NCI-H748 (cell line): ENCODE measurements at regions not wholly inside any gene's neighbourhood (a gene's known extent, or its start where the extent isn't known, plus 50 kb on each side); places are given as distances from the start of the nearest gene placed in this dataset.

Experiments used
- DNase-seq: peaks from one replicate; lab custom pipeline; 2025; ENCODE audit not compliant: unreplicated experiment; lab: John Stamatoyannopoulos, UW

DNA sequence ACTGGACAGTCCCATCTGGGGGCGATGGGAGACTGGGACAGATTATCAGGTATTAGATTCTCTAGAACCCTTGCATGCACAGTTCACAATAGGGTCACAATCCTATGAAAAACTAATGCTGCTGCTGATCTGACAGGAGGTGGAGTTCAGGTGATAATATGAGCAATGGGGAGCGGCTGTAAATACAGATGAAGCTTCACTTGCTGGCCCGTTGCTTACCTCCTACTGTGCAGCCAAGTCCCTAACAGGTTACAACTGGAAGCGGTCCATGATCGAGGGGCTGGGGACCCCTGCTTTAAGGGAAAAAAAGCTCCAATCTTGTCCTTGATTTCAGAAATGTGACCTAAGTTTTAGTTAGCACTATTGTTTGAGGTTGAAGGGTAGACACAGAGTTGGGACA, 175.2 kb downstream of the ZNF330 start:
- DNase-seq = no peak

DNA sequence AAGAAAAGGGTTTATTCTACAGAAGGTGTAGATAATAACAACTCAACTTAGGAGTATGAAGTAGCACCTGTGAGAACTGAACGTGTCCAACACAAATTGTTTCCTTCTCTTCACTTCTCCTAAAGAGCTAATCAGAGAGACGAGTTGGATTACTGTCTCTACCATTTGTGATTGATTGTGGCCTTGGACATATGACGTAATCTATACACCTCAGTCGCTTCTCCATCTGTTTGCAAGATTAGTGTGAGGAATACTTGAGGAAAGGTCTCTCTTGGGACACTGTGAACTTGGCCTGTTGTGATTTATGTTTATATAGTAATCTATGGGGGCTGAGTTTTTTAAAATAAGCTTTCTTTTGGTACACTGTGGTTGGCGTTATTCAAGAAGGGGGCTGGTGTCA, 182.0 kb downstream of the ZNF330 start:
- DNase-seq = no peak

DNA sequence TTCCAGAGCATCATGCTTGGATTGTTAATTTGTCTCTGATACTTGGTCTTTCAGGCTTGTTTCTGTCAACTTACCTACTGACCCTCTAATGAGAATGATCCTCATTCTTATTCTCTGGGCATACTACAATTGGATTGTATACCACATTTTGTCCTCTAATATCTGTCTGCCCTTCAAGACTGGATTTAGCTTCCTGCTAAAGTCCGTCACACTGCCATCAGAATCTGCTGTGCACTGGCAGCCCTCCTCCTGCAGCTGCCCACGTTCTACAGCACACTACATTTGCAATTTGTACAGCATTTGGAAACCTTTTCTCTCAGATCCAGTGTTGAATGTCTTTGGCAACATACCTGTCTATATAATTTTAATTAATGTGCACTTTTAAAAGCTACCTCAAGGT, 183.1 kb downstream of the ZNF330 start:
- DNase-seq = no peak

DNA sequence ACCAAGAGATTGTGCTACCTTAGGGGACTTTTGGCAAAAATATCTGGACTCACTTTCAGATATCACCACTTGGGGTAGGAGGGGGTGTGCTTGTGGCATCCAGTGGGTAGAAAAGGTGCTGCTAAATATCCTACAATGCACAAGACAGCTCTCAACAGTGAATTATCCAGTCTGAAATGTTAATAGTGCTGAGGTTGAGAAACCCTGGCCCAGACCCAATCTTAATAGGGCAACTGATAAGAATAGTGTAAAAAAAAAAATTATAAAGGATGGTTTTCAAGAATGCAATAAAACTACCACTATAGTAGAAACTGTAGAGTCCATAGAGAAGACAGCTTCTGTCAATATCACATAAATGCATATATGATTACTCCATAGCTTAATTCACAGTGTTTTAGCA, 185.5 kb downstream of the ZNF330 start:
- no peak for DNase-seq

DNA sequence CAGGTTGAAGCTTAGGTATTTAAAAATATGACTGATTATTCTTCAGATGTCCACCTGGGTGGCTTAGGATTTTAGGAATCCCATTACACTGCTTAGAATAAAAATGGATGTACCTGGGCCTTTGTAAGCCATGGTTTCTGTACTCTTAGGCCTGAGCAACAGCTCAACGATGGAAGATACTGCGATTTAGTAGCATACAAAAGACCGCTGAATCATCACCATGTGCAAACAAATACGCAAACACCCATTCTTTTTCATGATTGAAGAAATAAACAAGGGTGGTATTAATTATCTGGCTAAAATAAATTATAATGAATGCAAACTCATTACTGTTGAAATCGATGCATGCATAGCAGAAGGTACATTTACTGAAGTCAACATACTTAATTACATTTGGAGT, 188.9 kb downstream of the ZNF330 start:
- DNase-seq = peak; percentile 8

DNA sequence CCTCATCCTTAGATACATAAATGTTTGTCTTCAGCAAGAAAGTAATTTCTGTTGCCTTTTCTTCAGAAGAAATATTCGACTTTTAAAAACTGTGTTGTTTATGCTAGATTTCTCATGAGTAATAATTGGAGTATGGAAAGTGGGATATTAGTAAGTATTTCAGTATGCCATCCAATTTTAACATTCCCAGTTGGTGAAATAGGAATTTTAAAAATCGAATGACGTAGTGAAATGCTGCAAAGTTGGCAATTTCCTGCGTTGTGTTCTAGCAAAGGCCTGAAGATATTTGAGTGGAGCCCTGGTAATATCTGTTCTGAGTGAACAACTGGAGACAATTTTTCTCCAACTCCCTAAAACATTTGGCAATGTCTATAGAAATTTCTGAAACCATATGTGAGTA, 190.1 kb downstream of the ZNF330 start:
- no peak for DNase-seq

DNA sequence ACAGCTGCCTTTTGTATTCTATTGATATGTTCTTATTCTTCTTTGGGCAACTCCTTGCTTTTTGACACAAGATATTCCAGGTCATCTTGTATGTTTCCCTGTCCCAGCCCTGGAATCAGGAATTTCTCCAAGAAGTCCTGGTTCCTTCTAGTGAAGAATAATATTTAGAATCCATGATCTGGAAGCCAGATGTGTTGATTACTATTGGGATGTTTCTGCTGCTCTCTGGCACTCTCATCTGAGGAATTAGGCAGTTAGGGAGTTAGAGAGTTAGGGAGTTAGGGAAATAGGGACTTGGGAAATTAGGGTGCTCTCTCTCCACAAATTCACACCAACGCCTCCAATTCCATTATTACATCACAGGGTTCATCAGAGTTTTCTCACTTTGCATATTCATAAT, 191.2 kb downstream of the ZNF330 start:
- DNase-seq = no peak

DNA sequence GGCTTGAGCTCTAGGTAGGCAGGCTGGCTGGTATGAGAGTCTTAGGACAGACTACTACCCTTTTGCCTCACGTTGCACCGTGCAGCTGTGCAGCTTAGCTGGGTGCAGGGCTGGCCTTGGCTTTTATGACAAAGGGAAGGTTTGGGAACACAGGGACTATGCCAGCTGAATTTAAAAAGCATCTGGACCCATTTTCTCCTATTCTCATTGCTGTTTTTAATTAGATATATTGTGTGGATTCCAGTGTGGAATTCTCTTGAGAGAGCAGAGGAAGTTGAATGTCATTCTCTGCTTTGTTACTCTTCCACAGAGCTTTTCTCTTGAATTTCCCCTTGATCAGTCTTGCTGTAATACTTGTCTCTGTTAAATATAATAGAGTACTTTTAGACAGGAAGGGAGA, 192.7 kb downstream of the ZNF330 start:
- DNase-seq = no peak

DNA sequence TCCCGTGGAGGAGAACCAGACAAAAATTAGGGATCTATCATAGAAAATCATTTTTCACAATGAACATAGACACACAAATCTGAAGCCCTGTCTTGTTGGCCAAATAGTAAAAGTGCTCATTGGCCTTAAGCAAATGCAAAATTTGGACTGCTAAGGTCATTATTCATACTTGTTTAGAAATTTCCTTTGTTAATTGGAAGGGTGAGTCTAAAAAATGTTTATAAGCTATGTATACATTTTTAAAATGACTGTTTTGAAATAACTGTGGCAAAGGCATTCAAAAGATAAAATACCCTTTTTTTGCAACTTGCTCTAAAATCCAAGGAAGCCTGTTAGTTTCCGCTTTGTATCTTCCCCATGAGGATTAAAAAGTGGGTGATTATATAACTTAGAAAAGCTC, 195.0 kb downstream of the ZNF330 start:
- DNase-seq = no peak

DNA sequence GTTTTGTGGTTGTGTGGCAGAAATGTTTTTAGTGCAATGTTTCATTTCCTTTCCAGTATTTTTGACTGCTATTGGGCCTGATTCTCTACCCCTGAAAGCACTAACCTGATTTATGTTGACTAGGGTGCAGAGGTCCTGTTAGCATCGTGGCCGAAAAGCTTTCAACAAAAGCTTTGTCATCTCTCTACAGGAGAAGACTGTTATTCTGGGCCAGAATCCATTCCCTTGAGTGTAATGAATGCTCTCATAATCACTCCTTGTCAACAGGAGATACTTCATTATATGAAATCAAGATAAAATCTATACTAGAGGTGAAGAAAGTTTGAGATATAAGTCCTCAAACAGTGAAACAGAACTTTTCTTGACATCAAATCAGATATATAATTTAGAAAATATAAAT, 195.5 kb downstream of the ZNF330 start:
- DNase-seq = no peak

DNA sequence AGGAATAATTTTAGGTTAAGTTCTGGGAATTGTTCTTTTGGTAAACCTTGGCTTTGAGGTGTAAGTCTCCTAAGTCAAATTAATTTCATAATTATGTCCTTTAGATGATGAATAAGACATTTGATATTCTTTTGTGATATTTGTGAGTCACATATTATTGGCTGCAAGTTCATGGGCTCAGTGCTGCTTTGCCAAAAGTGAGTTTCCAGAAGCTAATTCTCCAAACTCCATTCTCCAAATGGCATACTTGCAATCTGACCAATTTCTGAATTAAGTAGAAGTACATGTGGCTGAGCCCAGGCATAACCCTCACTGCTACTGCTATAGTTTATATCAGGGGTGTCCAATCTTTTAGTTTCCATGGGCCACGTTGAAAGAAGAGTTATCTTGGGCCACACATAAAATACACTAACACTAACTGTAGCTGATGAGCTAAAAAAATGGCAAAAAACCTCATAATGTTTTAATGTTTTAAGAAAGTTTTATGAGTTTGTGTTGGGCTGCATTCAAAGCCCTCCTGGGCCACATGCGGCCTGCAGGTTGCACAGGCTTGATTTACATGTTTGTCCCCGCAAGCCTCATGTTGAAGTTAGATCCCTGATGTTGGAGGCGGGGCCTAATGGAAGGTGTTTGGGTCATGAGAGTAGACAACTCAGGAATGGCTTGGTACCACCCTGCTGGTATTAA, 196.1 kb downstream of the ZNF330 start:
- DNase-seq = no peak

DNA sequence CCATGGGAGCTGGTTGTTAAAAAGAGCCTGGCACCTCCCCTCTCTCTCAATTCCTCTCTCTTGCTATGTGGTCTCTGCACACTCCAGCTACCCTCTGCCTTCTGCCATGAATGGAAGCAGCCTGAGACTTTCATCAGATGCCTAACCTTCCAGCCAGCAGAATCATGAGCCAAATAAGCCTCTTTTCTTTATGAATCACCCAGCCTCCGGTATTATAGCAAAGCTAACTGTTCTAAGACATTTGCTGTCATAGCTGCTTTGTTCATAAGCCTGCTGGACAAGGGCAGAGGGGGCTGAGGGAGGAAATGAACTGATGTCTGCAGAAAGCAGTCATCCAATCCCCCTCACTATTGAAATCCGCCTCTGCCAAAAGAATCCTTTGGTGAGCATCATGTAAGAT, 196.7 kb downstream of the ZNF330 start:
- DNase-seq = no peak

DNA sequence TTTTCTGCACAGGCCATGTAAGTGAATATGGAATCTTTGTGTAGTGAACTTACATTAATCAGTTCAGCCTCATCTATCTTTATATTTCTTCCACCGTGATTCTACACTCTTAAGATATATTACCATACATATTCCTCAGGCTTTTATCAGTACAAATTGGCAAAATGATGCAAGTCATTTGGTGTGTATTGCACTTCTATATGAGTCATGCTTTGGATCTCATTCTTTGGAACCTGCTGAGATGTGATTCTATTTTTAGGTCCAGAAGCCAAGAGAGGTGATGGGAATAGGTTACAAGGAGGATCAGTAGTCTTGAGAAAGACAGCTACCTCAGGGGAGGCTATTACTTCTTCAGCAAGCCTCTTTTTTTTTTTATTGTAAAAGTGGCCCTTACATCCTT, 204.4 kb downstream of the ZNF330 start:
- DNase-seq = no peak

DNA sequence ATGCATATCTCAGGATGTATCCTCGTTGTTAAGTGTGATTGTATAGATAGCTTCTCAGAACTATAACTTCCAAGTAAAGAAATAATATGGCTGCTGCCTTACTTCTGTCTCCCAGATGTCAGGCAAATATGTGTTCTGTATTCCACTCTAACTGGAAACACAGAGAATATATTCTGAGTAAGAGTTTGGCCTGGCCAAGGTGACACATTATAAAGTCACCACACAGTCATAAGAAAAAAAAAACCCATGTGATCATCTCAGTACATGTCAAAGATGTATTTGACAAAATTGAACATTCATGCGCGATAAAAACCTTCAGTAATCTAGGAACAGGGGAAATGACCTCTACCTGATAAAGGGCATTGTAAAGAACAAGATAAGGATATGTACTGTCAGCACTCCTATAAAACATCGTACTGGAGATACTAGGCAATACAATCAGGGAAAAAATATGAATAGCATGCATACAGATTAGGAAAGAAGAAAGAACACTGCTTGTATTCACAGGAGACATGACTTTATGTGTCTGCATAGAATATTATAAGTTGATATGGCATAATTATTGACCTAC, 207.1 kb downstream of the ZNF330 start:
- DNase-seq = no peak

DNA sequence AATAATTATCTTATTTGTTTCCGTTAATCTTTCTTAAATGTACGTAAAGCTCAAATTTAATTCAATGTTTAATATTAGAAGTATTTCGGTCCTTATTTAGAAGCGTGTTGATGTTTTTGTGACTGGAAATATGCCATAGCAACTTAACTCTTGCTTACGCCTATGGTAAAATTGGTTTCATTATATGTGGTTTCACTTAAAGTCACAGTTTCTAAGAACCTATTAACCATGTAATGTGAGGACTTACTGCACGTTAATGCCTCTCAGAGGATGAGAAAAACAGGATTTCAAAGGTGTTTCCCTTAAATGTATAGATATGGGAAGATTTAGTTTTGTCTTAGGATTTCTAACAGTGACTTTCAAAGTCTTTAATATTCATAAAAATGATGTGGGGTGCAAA, 206.4 kb upstream of the IL15 start:
- no peak for DNase-seq

DNA sequence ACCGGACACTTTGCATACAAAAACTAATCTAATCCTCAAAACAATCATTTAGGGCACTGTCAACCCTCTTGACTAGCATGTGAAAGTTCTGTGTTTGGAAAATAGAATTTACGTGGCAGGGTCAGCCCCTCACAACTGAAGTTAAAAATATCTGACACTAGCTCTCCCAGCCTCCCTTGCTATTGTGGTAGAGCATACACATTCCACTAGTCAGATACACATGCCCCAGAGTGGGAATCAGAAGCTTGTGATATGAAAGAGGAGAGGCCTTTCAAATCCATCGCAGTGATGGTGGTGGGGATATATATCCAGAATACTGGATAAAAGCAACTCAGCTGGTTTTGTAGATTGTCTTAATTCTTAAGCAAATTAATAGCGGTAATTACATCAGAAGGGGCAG, 205.7 kb upstream of the IL15 start:
- no peak for DNase-seq

DNA sequence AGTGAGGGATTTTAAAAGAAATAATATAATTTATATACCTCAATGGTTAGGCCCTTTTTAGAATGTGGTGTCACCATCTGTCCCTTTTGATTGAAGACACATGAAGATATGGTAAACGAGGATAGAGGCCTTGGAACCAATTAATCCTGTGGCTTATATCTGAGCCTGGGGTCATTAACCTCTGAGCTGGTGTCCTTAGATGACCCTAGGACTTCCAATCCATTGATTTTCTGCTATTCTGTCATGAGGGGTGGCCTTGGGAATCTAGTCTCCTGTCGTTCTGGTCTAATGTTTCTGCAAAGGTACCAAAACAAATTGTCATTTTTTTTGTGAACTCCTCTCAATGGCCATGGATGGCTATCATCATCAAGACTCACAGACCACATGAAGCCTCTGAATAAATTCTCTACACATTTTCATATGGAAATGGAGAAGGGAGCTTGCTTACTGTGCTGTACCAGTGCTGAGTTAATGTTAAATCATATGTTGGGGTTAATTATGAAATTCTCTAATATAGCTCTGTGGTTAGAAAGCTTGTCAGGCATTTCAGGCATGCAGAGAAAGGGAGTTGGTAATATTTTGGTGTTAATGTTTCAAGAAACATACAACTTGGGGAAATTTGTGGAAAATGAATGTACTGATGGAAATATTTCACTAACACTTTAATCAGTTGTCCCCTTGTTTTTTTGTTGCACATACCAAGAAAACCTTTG, 204.2 kb upstream of the IL15 start:
- no peak for DNase-seq

DNA sequence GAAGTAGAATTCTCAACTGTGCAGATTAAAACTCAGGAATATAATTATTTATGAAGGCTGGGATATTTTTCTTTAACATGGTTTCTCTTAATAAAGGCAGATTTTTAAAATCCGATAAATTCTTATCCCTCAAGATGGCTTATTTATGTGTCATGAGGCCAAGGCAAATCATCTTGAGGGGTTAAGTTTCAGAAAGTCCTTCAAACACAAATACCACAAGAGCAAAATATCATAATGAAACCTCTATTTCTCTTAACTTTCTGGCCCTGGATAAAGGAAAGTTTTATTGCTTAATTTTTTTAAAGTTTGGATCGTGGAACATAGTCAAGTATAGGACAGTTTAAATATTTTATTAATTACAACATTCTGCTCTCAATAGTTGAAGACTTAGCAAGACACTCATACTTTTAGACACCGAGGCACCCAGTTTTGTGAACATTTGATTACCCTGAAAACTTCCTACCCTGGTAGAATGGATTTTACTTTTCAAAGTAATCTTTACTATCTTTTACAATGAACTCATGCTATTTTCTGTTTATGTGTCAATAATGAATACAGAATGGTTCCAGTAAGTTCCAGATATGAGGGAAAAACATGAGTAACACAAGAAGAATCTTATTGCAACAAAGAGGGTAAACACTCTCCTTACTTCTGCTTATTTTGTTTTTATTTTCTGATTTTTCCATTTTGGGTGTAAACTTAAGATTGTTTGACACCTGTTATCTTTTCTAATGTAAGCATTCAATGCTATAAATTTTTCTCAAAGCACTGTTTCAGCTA, 200.7 kb upstream of the IL15 start:
- no peak for DNase-seq

DNA sequence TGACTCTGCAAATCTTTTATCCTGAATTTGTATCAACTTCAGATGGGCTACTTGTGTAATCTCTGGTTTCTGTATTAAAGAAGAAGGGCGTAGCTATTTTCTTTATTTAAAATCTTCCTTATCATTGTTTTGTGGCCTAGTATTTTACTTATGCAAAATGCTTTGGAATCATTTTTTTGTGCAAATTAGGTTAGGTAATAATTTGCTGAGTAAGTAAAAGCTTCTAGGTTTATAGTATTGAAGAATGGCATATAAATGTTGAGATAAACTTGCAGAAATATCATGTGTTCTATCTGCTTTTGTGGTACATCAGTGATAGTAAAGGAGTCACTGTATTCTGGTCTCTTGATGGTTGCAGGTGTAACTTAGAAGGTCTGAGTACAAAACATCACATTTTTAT, 197.2 kb upstream of the IL15 start:
- DNase-seq = no peak

DNA sequence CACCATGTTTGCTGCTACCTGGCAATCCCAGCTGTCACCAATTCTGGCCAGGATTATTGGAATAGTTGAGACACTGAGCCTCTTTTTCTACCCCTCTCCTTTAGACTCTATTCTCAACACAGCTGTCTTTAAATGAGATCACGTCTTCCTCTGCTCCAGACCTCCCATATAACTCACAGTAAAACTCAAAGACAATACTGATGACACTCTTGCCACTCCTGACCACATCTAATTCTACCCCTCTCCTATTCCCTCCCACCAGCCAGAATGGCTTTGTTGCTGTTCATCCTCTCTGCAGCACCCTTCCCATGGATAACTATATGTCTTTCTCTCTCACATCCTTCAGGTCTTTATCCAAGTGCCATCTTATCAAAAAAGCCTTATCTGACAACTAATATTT, 188.6 kb upstream of the IL15 start:
- no peak for DNase-seq

DNA sequence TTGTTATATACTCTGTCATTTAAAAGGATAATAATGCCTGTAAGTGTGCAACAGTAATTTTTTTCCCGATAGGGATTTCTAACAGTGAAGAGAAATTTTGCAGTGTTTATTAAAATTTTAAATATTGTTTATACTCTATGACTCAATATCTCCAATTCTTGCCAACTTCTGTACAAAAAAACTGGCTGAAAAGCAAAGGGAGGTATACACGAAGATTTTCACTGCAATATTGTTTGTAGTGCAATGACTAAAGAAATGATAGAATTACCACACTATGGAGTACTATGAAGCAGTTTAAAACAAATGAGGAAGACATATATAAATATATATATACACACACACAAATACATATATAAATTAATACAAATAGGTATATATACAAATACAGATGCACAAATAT, 187.9 kb upstream of the IL15 start:
- no peak for DNase-seq

DNA sequence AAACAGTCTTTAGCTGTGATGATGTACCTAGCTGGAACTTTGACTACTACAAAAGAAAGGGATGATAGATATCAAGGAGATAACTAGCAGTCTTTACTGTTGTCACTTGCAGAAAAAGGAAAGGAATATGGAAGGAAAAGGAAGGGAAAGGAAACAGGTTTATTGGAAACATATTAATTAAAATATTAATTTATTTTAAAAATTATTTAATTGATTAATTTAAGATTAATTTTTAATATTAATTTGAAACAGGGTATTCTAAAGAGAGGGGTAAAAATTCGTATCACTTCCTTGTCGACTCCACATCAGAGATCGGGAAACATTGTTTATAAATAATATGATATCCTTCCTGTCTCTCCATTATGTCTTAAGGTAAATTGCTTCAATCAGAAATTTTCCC, 186.5 kb upstream of the IL15 start:
- DNase-seq = no peak
